ENCODE measurements at regions not wholly inside any gene's neighbourhood (a gene's known extent, or its start where the extent isn't known, plus 50 kb on each side); places are given as distances from the start of the nearest gene placed in this dataset.

- no peaks in the 10 kb centered on the region for H3K4me1 Mint-ChIP-seq
- no peaks in the 10 kb centered on the region for H3K36me3 Mint-ChIP-seq (ENCODE audit: insufficient read depth)
- H3K4me3 Mint-ChIP-seq, result no peak overlapping the region
- no peaks in the 10 kb centered on the region for H3K9me3 Mint-ChIP-seq
- H3K27me3 Mint-ChIP-seq, result peaks cover 20% of the 10 kb centered on the region
- H3K27ac Mint-ChIP-seq (ENCODE audit: low read depth), result no peak overlapping the region
- DNase-seq (ENCODE audit: low spot score in 2 of 2), result no peak
- no peak for ATAC-seq (replicated peaks; ENCODE audit: extremely low read depth, poor library complexity, severe bottlenecking)
These were observed 121.7 kb upstream of the SVIL start for GRCh38 chr10:29756451-29756850.

- no peaks in the 10 kb centered on the region for H3K4me1 Mint-ChIP-seq
These were observed 118.5 kb upstream of the SVIL start for GRCh38 chr10:29753283-29753682.

GRCh38 chr10:29751684-29752083, 116.9 kb upstream of the SVIL start:
- Mint-ChIP-seq H3K27ac (ENCODE audit: low read depth) (no peak overlapping the region), H3K4me3 (no peak overlapping the region), H3K27me3 (peaks cover 17% of the 10 kb centered on the region), H3K4me1 (no peaks in the 10 kb centered on the region), H3K36me3 (ENCODE audit: insufficient read depth) (no peaks in the 10 kb centered on the region), H3K9me3 (no peaks in the 10 kb centered on the region)
- DNase-seq (ENCODE audit: low spot score in 2 of 2) (no peak), ATAC-seq (replicated peaks; ENCODE audit: extremely low read depth, poor library complexity, severe bottlenecking) (no peak)

More at GRCh38 chr10:29753283-29753682, 118.5 kb upstream of the SVIL start:
- Mint-ChIP-seq H3K4me3 (no peak overlapping the region), H3K27ac (ENCODE audit: low read depth) (no peak overlapping the region), H3K27me3 (peaks cover 23% of the 10 kb centered on the region), H3K9me3 (no peaks in the 10 kb centered on the region), H3K36me3 (ENCODE audit: insufficient read depth) (no peaks in the 10 kb centered on the region)
- no peak for ATAC-seq (replicated peaks; ENCODE audit: extremely low read depth, poor library complexity, severe bottlenecking)
- no peak for DNase-seq (ENCODE audit: low spot score in 2 of 2)

- ATAC-seq (replicated peaks; ENCODE audit: extremely low read depth, poor library complexity, severe bottlenecking) (no peak), DNase-seq (ENCODE audit: low spot score in 2 of 2) (no peak)
- no peaks in the 10 kb centered on the region for H3K4me1 Mint-ChIP-seq
- no peaks in the 10 kb centered on the region for H3K36me3 Mint-ChIP-seq (ENCODE audit: insufficient read depth)
- H3K9me3 Mint-ChIP-seq, result no peaks in the 10 kb centered on the region
- H3K27me3 Mint-ChIP-seq, result peaks cover 13% of the 10 kb centered on the region
- no peak overlapping the region for H3K27ac Mint-ChIP-seq (ENCODE audit: low read depth)
- no peak overlapping the region for H3K4me3 Mint-ChIP-seq
These were observed 116.5 kb upstream of the SVIL start for GRCh38 chr10:29751240-29751639.

- Mint-ChIP-seq H3K4me1 (no peaks in the 10 kb centered on the region), H3K9me3 (no peaks in the 10 kb centered on the region), H3K4me3 (no peak overlapping the region)
These were observed 114.4 kb upstream of the SVIL start for GRCh38 chr10:29749150-29749549.

GRCh38 chr10:29748109-29748650, 113.4 kb upstream of the SVIL start:
- no peak overlapping the region for H3K4me3 Mint-ChIP-seq
- no peak for ATAC-seq (replicated peaks; ENCODE audit: extremely low read depth, poor library complexity, severe bottlenecking)
- H3K4me1 Mint-ChIP-seq, result no peaks in the 10 kb centered on the region

More at GRCh38 chr10:29749150-29749549, 114.4 kb upstream of the SVIL start:
- ATAC-seq (replicated peaks; ENCODE audit: extremely low read depth, poor library complexity, severe bottlenecking) (no peak), DNase-seq (ENCODE audit: low spot score in 2 of 2) (no peak)
- Mint-ChIP-seq H3K36me3 (ENCODE audit: insufficient read depth) (no peaks in the 10 kb centered on the region), H3K27ac (ENCODE audit: low read depth) (no peak overlapping the region), H3K27me3 (peaks cover 24% of the 10 kb centered on the region)

GRCh38 chr10:29746080-29746797, 111.5 kb upstream of the SVIL start:
- Mint-ChIP-seq H3K27me3 (peaks cover 34% of the 10 kb centered on the region), H3K4me3 (no peak overlapping the region), H3K27ac (ENCODE audit: low read depth) (no peak overlapping the region), H3K9me3 (no peaks in the 10 kb centered on the region), H3K4me1 (no peaks in the 10 kb centered on the region), H3K36me3 (ENCODE audit: insufficient read depth) (no peaks in the 10 kb centered on the region)
- DNase-seq (ENCODE audit: low spot score in 2 of 2) (no peak), ATAC-seq (replicated peaks; ENCODE audit: extremely low read depth, poor library complexity, severe bottlenecking) (no peak)

More at GRCh38 chr10:29748109-29748650, 113.4 kb upstream of the SVIL start:
- H3K9me3 Mint-ChIP-seq, result no peaks in the 10 kb centered on the region
- peaks cover 32% of the 10 kb centered on the region for H3K27me3 Mint-ChIP-seq
- H3K36me3 Mint-ChIP-seq (ENCODE audit: insufficient read depth), result no peaks in the 10 kb centered on the region
- no peak overlapping the region for H3K27ac Mint-ChIP-seq (ENCODE audit: low read depth)
- DNase-seq (ENCODE audit: low spot score in 2 of 2), result no peak

- peaks cover 2% of the 10 kb centered on the region for H3K36me3 Mint-ChIP-seq (ENCODE audit: insufficient read depth)
- no peak overlapping the region for H3K4me3 Mint-ChIP-seq
- no peak overlapping the region for H3K27ac Mint-ChIP-seq (ENCODE audit: low read depth)
- DNase-seq (ENCODE audit: low spot score in 2 of 2) (no peak), ATAC-seq (replicated peaks; ENCODE audit: extremely low read depth, poor library complexity, severe bottlenecking) (no peak)
- peaks cover 44% of the 10 kb centered on the region for H3K27me3 Mint-ChIP-seq
- no peaks in the 10 kb centered on the region for H3K9me3 Mint-ChIP-seq
- no peaks in the 10 kb centered on the region for H3K4me1 Mint-ChIP-seq
These were observed 106.3 kb upstream of the SVIL start for GRCh38 chr10:29740981-29741545.

GRCh38 chr10:29738341-29738740, 103.6 kb upstream of the SVIL start:
- no peak overlapping the region for H3K4me3 Mint-ChIP-seq
- ATAC-seq (replicated peaks; ENCODE audit: extremely low read depth, poor library complexity, severe bottlenecking) (no peak), DNase-seq (ENCODE audit: low spot score in 2 of 2) (no peak)
- no peak overlapping the region for H3K27ac Mint-ChIP-seq (ENCODE audit: low read depth)
- H3K9me3 Mint-ChIP-seq, result no peaks in the 10 kb centered on the region
- H3K27me3 Mint-ChIP-seq, result peaks cover 23% of the 10 kb centered on the region
- peaks cover 11% of the 10 kb centered on the region for H3K4me1 Mint-ChIP-seq
- peaks cover 2% of the 10 kb centered on the region for H3K36me3 Mint-ChIP-seq (ENCODE audit: insufficient read depth)

GRCh38 chr10:29737074-29737593, 102.4 kb upstream of the SVIL start:
- Mint-ChIP-seq H3K27me3 (peaks cover 20% of the 10 kb centered on the region), H3K4me1 (peaks cover 13% of the 10 kb centered on the region), H3K4me3 (peak overlapping the region; percentile 83), H3K9me3 (no peaks in the 10 kb centered on the region), H3K36me3 (ENCODE audit: insufficient read depth) (peaks cover 2% of the 10 kb centered on the region), H3K27ac (ENCODE audit: low read depth) (no peak overlapping the region)
- DNase-seq (ENCODE audit: low spot score in 2 of 2) (no peak), ATAC-seq (replicated peaks; ENCODE audit: extremely low read depth, poor library complexity, severe bottlenecking) (no peak)

- Mint-ChIP-seq H3K9me3 (no peaks in the 10 kb centered on the region), H3K27ac (ENCODE audit: low read depth) (no peak overlapping the region), H3K4me1 (peaks cover 17% of the 10 kb centered on the region), H3K36me3 (ENCODE audit: insufficient read depth) (peaks cover 2% of the 10 kb centered on the region), H3K27me3 (peaks cover 20% of the 10 kb centered on the region), H3K4me3 (peak overlapping the region; percentile 83)
- DNase-seq (ENCODE audit: low spot score in 2 of 2) (peak in 1 of 2 donors; percentile 10), ATAC-seq (replicated peaks; ENCODE audit: extremely low read depth, poor library complexity, severe bottlenecking) (peak; percentile 3)
These were observed 101.7 kb upstream of the SVIL start for GRCh38 chr10:29736366-29737073.

GRCh38 chr10:29735628-29736365, 101.0 kb upstream of the SVIL start:
- Mint-ChIP-seq H3K9me3 (no peaks in the 10 kb centered on the region), H3K27me3 (peaks cover 20% of the 10 kb centered on the region), H3K4me3 (peak overlapping the region; percentile 83), H3K36me3 (ENCODE audit: insufficient read depth) (peaks cover 2% of the 10 kb centered on the region), H3K27ac (ENCODE audit: low read depth) (peak overlapping the region; percentile 25), H3K4me1 (peaks cover 20% of the 10 kb centered on the region)
- ATAC-seq (replicated peaks; ENCODE audit: extremely low read depth, poor library complexity, severe bottlenecking) (peak; percentile 83), DNase-seq (ENCODE audit: low spot score in 2 of 2) (peak; percentile 72 to 75)

Measured in central memory CD8-positive, alpha-beta T cell (primary cell).